GM10248 (cell line): ENCODE measurements at regions not wholly inside any gene's neighbourhood (a gene's known extent, or its start where the extent isn't known, plus 50 kb on each side); places are given as distances from the start of the nearest gene placed in this dataset.

Source experiments
- CTCF ChIA-PET: fragments of 300-600 bp; sonication (Branson Sonifier 250); formaldehyde crosslinking; extraction: SDS; loops from one replicate; lab custom pipeline; 2021; ENCODE audit warnings: antibody characterized with exemption; lab: Yijun Ruan, JAX
- POLR2A ChIA-PET: fragments of 350-650 bp; sonication (Branson Sonifier 250); formaldehyde crosslinking; extraction: SDS; loops from one replicate; lab custom pipeline; 2020; ENCODE audit warnings: antibody characterized with exemption; lab: Yijun Ruan, JAX
- DNase-seq: peaks from one replicate; pipeline ENCODE4 v3.0.0; 2012; ENCODE audit errors: extremely low spot score
- CTCF ChIP-seq: IDR thresholded peaks from 2 replicates; pipeline ENCODE4 v1.5.1; 2012; ENCODE audit warnings: mild to moderate bottlenecking, low read depth; ENCODE audit errors: extremely low read depth, missing control alignments, control extremely low read depth

GRCh38 chr10:123555616-123556015 lies 110.5 kb upstream of the GPR26 start:
- POLR2A ChIA-PET = interaction anchor here (0.5 kb wide), 1 partner anchor 42 kb away, joined by 3 read pairs; no protein-coding TSS in a partner anchor
- peak; percentile 19 for TF ChIP-seq CTCF
- DNase-seq = peak; percentile 14
- CTCF ChIA-PET = interaction anchor here (1.1 to 4.0 kb wide), 5 partner anchors 17 to 513 kb away, joined by 3 to 21 read pairs (median 5); no protein-coding TSS in a partner anchor

GRCh38 chr10:123556049-123556448 lies 110.1 kb upstream of the GPR26 start:
- TF ChIP-seq CTCF = no peak
- CTCF ChIA-PET = interaction anchor here (1.1 to 4.0 kb wide), 4 partner anchors 11 to 513 kb away, joined by 3 to 42 read pairs (median 12); no protein-coding TSS in a partner anchor
- DNase-seq = peak; percentile 2
- POLR2A ChIA-PET = interaction anchor here (0.5 kb wide), 1 partner anchor 411 kb away, joined by 4 read pairs; no protein-coding TSS in a partner anchor

- ChIA-PET CTCF (interaction anchor here (0.8 to 4.0 kb wide), 9 partner anchors 12 to 514 kb away, joined by 3 to 42 read pairs (median 7); no protein-coding TSS in a partner anchor), POLR2A (no interaction called here)
- TF ChIP-seq CTCF = no peak
These were observed 109.4 kb upstream of the GPR26 start for GRCh38 chr10:123556736-123557135.

GRCh38 chr10:123557366-123558108 lies 108.6 kb upstream of the GPR26 start:
- POLR2A ChIA-PET = no interaction called here
- no peak for DNase-seq
- CTCF ChIA-PET = interaction anchor here (1.0 to 3.5 kb wide), 19 partner anchors 9 to 908 kb away, joined by 3 to 42 read pairs (median 5); partner anchors contain the start of gene BUB3
- TF ChIP-seq CTCF = no peak

More at GRCh38 chr10:123556736-123557135, 109.4 kb upstream of the GPR26 start:
- no peak for DNase-seq

- no peak for TF ChIP-seq CTCF
- no peak for DNase-seq
- ChIA-PET POLR2A (no interaction called here), CTCF (interaction anchor here (1.0 to 3.5 kb wide), 23 partner anchors 9 to 909 kb away, joined by 3 to 42 read pairs (median 5); partner anchors contain the start of gene BUB3)
These were observed 107.5 kb upstream of the GPR26 start for GRCh38 chr10:123558651-123559050.

- ChIA-PET POLR2A (no interaction called here), CTCF (interaction anchor here (0.9 to 3.5 kb wide), 27 partner anchors 8 to 910 kb away, joined by 3 to 42 read pairs (median 6); partner anchors contain the start of gene BUB3)
- DNase-seq = peak; percentile 88
These were observed 106.9 kb upstream of the GPR26 start for GRCh38 chr10:123559066-123559822.

More at GRCh38 chr10:123559066-123559822, 106.9 kb upstream of the GPR26 start:
- TF ChIP-seq CTCF = peak; percentile 100
